ENCODE measurements at regions not wholly inside any gene's neighbourhood (a gene's known extent, or its start where the extent isn't known, plus 50 kb on each side); places are given as distances from the start of the nearest gene placed in this dataset.

DNA sequence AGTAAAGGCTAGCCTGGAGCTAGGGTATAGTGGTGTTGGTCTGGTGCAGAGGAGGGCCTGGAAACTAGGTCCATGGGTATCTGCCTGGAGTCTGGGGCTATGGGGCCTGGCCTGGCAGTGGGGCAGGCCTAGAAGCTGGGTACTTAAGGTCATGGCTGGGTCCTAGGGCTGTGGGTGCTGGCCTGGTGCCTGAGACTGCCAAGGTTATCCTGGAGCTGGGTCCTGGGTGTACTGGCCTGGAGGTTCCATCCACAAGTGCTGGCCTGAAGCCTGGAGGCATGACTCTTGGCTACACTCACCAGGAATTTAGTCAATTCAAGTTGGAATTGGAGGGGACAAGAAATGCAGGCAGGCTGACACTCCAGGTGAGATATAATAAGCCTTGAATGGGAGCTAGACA, 108.4 kb upstream of the ZCCHC13 start (continued):
- TF ChIP-seq ZNF18 (tag by site-specific recombination; IDR thresholded peaks at IDR 0.05) (no peak), ZNF555 (tag by site-specific recombination; conservative IDR thresholded peaks at IDR 0.05) (no peak), BCL11A (tag by site-specific recombination; IDR thresholded peaks at IDR 0.05; ENCODE audit: low read depth) (no peak), ZNF280C (tag by site-specific recombination; IDR thresholded peaks at IDR 0.05) (no peak), ZNF394 (tag by site-specific recombination; IDR thresholded peaks at IDR 0.05; ENCODE audit: borderline replicate concordance) (no peak), ZNF670 (tag by site-specific recombination; IDR thresholded peaks at IDR 0.05; ENCODE audit: low read depth) (no peak), ZBTB10 (tag by site-specific recombination; IDR thresholded peaks at IDR 0.05) (no peak), ZNF529 (tag by site-specific recombination; IDR thresholded peaks at IDR 0.05; ENCODE audit: insufficient replicate concordance) (no peak), ZFP69B (tag by site-specific recombination; IDR thresholded peaks at IDR 0.05) (no peak), SCRT1 (tag by site-specific recombination; IDR thresholded peaks at IDR 0.05; ENCODE audit: borderline replicate concordance) (no peak)
- TF ChIP-seq, protein P1, sequence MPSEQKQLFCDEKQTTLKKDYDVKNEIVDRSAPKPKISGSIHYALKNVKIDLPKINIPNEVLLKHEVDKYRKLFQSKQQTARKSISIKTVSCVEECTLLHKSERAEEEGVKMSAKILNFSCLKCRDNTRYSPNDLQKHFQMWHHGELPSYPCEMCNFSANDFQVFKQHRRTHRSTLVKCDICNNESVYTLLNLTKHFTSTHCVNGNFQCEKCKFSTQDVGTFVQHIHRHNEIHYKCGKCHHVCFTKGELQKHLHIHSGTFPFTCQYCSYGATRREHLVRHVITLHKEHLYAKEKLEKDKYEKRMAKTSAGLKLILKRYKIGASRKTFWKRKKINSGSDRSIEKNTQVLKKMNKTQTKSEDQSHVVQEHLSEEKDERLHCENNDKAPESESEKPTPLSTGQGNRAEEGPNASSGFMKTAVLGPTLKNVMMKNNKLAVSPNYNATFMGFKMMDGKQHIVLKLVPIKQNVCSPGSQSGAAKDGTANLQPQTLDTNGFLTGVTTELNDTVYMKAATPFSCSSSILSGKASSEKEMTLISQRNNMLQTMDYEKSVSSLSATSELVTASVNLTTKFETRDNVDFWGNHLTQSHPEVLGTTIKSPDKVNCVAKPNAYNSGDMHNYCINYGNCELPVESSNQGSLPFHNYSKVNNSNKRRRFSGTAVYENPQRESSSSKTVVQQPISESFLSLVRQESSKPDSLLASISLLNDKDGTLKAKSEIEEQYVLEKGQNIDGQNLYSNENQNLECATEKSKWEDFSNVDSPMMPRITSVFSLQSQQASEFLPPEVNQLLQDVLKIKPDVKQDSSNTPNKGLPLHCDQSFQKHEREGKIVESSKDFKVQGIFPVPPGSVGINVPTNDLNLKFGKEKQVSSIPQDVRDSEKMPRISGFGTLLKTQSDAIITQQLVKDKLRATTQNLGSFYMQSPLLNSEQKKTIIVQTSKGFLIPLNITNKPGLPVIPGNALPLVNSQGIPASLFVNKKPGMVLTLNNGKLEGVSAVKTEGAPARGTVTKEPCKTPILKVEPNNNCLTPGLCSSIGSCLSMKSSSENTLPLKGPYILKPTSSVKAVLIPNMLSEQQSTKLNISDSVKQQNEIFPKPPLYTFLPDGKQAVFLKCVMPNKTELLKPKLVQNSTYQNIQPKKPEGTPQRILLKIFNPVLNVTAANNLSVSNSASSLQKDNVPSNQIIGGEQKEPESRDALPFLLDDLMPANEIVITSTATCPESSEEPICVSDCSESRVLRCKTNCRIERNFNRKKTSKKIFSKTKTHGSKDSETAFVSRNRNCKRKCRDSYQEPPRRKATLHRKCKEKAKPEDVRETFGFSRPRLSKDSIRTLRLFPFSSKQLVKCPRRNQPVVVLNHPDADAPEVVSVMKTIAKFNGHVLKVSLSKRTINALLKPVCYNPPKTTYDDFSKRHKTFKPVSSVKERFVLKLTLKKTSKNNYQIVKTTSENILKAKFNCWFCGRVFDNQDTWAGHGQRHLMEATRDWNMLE (tag by site-specific recombination; conservative IDR thresholded peaks at IDR 0.05; ENCODE audit: low read depth), result no peak

DNA sequence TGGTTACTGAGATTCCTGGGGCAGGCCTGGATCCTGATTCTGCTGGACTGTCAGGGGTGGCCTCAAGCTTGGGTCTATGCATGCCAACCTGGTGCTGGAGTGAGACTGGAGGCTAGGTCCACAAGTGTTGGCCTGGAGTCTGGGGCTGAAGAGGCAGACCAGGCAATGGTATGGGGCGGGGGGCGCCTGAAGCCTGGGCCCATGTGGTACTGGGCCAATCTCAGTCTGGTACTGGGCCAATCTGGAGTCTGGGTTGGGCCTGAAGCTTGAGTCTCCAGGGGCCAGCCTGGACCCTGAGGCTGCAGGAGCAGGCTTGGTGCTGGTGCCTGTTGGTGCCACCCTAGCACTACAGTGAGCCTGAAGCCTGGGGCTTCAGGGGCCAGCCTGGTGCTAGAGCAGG, 108.9 kb upstream of the ZCCHC13 start:
- H3K4me3 ChIP-seq (ENCODE audit: low read depth, low read length), result no peak overlapping the region
- CTCF ChIA-PET, result no interaction called here

More for the DNA sequence above, 108.9 kb upstream of the ZCCHC13 start:
- Histone ChIP-seq H3K4me1 (ENCODE audit: control insufficient read depth, insufficient read depth, low read length) (no peaks in the 10 kb centered on the region), H3K9me3 (ENCODE audit: control insufficient read depth, insufficient read depth, low read depth, low read length) (no peaks in the 10 kb centered on the region; the same call in 1 of the 2 replicates), H3K27ac (ENCODE audit: extremely low read depth, low read depth, low read length) (no peak overlapping the region), H3K36me3 (ENCODE audit: control insufficient read depth in 2 of 2, insufficient read depth in 1 of 2, low read length in 2 of 2) (no peaks in the 10 kb centered on the region)
- POLR2A ChIA-PET, result no interaction called here
- TF ChIP-seq ZNF324 (tag by site-specific recombination; IDR thresholded peaks at IDR 0.05) (no peak), ZNF433 (tag by site-specific recombination; IDR thresholded peaks at IDR 0.05; ENCODE audit: low read depth) (no peak), ZNF639 (tag by site-specific recombination; IDR thresholded peaks at IDR 0.05) (no peak), ATF2 (tag by site-specific recombination; IDR thresholded peaks at IDR 0.05; ENCODE audit: low read depth) (no peak), GLIS2 (tag by site-specific recombination; IDR thresholded peaks at IDR 0.05) (no peak)
- TF ChIP-seq, protein P2, sequence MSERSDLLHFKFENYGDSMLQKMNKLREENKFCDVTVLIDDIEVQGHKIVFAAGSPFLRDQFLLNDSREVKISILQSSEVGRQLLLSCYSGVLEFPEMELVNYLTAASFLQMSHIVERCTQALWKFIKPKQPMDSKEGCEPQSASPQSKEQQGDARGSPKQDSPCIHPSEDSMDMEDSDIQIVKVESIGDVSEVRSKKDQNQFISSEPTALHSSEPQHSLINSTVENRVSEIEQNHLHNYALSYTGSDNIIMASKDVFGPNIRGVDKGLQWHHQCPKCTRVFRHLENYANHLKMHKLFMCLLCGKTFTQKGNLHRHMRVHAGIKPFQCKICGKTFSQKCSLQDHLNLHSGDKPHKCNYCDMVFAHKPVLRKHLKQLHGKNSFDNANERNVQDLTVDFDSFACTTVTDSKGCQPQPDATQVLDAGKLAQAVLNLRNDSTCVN (tag by site-specific recombination; optimal IDR thresholded peaks at IDR 0.05), result peak; percentile 15
- TF ChIP-seq, protein P3, sequence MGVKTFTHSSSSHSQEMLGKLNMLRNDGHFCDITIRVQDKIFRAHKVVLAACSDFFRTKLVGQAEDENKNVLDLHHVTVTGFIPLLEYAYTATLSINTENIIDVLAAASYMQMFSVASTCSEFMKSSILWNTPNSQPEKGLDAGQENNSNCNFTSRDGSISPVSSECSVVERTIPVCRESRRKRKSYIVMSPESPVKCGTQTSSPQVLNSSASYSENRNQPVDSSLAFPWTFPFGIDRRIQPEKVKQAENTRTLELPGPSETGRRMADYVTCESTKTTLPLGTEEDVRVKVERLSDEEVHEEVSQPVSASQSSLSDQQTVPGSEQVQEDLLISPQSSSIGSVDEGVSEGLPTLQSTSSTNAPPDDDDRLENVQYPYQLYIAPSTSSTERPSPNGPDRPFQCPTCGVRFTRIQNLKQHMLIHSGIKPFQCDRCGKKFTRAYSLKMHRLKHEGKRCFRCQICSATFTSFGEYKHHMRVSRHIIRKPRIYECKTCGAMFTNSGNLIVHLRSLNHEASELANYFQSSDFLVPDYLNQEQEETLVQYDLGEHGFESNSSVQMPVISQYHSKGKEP (tag by site-specific recombination; IDR thresholded peaks at IDR 0.05), result no peak

All from HEK293 (cell line).